GM18498 (cell line): ENCODE measurements at regions not wholly inside any gene's neighbourhood (a gene's known extent, or its start where the extent isn't known, plus 50 kb on each side); places are given as distances from the start of the nearest gene placed in this dataset.

Experiments used
- ATAC-seq: cut with Tn5 transposase; IDR thresholded peaks from one replicate; pipeline ENCODE4 v1.9.1; 2021; ENCODE audit warnings: mild to moderate bottlenecking, moderate library complexity; ENCODE audit not compliant: unreplicated experiment

GRCh38 chr1:219478811-219479210 lies 134.1 kb downstream of the ZC3H11B start:
- ATAC-seq = no peak

- ATAC-seq = no peak
Observed at GRCh38 chr1:219477861-219478260, 135.0 kb downstream of the ZC3H11B start.

- peak; percentile 50 for ATAC-seq
Observed at GRCh38 chr1:219476716-219477115, 136.2 kb downstream of the ZC3H11B start.

- peak; percentile 89 for ATAC-seq
Observed at GRCh38 chr1:219476116-219476515, 136.8 kb downstream of the ZC3H11B start.

- ATAC-seq = peak; percentile 51
Observed at GRCh38 chr1:219472596-219472995, 140.3 kb downstream of the ZC3H11B start.

- no peak for ATAC-seq
Observed at GRCh38 chr1:219467524-219467923, 145.4 kb downstream of the ZC3H11B start.

GRCh38 chr1:219466766-219467165 lies 146.1 kb downstream of the ZC3H11B start:
- ATAC-seq = no peak

- ATAC-seq = peak; percentile 54
Observed at GRCh38 chr1:219465212-219466093, 147.5 kb downstream of the ZC3H11B start.

GRCh38 chr1:219463636-219464035 lies 149.3 kb downstream of the ZC3H11B start:
- ATAC-seq = no peak

- ATAC-seq = no peak
Observed at GRCh38 chr1:219461981-219462400, 150.9 kb downstream of the ZC3H11B start.

GRCh38 chr1:219460896-219461815 lies 151.7 kb downstream of the ZC3H11B start:
- ATAC-seq = peak; percentile 81

- peak; percentile 34 for ATAC-seq
Observed at GRCh38 chr1:219460081-219460895, 152.6 kb downstream of the ZC3H11B start.

GRCh38 chr1:219459351-219460080 lies 153.4 kb downstream of the ZC3H11B start:
- no peak for ATAC-seq

GRCh38 chr1:219446288-219446687 lies 166.6 kb downstream of the ZC3H11B start:
- ATAC-seq = no peak

GRCh38 chr1:219445864-219446263 lies 167.0 kb downstream of the ZC3H11B start:
- ATAC-seq = no peak

- ATAC-seq = no peak
Observed at GRCh38 chr1:219444474-219444873, 168.4 kb downstream of the ZC3H11B start.

GRCh38 chr1:219443763-219444162 lies 169.1 kb downstream of the ZC3H11B start:
- ATAC-seq = no peak

GRCh38 chr1:219442611-219443061 lies 170.3 kb downstream of the ZC3H11B start:
- ATAC-seq = no peak

GRCh38 chr1:219441884-219442283 lies 171.0 kb downstream of the ZC3H11B start:
- no peak for ATAC-seq

- ATAC-seq = no peak
Observed at GRCh38 chr1:219439376-219439775, 173.5 kb downstream of the ZC3H11B start.
